A673 (cell line): ENCODE measurements at regions not wholly inside any gene's neighbourhood (a gene's known extent, or its start where the extent isn't known, plus 50 kb on each side); places are given as distances from the start of the nearest gene placed in this dataset.

Source experiments
- EZH2 ChIP-seq: fragments of 200-600 bp; sonication (generic); IDR thresholded peaks from 2 replicates; pipeline ENCODE4 v1.6.1; 2017; ENCODE audit warnings: borderline replicate concordance, low read depth, mild to moderate bottlenecking, mixed read lengths, antibody characterized with exemption, low read length; ENCODE audit not compliant: poor library complexity, severe bottlenecking
- TF ChIP-seq, protein P1 (sequence below): fragments of 300-800, 200-600 bp; sonication (generic); conservative IDR thresholded peaks from 2 replicates; pipeline ENCODE4 v1.5.1; 2017; ENCODE audit warnings: low read depth, mild to moderate bottlenecking, antibody characterized with exemption, low read length, moderate library complexity, mixed read lengths

DNA sequence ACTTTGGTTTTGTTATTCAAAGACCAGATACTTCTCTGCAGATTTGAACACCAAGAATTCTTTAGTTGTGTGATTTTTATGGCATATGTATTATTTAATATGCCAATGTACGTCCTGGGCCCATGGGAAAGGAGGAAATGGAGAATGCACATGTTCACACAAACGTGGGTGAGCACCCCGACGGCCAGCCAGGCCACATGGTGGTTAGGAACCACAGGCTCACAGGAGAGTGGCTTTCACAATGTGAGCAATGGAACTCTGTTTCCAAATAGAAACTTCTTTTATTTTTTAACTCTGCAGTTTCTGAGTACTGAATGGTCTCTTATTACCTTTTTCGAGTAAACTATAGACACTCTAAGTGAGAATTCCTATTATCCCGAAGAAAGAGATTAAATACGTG is 58.0 kb upstream of the UNC5C start:
- TF ChIP-seq, protein P1, sequence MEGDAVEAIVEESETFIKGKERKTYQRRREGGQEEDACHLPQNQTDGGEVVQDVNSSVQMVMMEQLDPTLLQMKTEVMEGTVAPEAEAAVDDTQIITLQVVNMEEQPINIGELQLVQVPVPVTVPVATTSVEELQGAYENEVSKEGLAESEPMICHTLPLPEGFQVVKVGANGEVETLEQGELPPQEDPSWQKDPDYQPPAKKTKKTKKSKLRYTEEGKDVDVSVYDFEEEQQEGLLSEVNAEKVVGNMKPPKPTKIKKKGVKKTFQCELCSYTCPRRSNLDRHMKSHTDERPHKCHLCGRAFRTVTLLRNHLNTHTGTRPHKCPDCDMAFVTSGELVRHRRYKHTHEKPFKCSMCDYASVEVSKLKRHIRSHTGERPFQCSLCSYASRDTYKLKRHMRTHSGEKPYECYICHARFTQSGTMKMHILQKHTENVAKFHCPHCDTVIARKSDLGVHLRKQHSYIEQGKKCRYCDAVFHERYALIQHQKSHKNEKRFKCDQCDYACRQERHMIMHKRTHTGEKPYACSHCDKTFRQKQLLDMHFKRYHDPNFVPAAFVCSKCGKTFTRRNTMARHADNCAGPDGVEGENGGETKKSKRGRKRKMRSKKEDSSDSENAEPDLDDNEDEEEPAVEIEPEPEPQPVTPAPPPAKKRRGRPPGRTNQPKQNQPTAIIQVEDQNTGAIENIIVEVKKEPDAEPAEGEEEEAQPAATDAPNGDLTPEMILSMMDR, result no peak
- TF ChIP-seq EZH2, result no peak
